Eye (tissue), 1 donor: ENCODE measurements at regions not wholly inside any gene's neighbourhood (a gene's known extent, or its start where the extent isn't known, plus 50 kb on each side); places are given as distances from the start of the nearest gene placed in this dataset.

Source experiments
- DNase-seq: peaks from one replicate; pipeline ENCODE4 v3.0.0-alpha.2; 2015

GRCh38 chr1:30064547-30064946 is 658.8 kb downstream of the MATN1 start:
- no peak for DNase-seq

- DNase-seq, result no peak
These were observed 659.6 kb downstream of the MATN1 start for GRCh38 chr1:30063621-30064280.

GRCh38 chr1:30061292-30062220 is 661.8 kb downstream of the MATN1 start:
- DNase-seq, result no peak

- no peak for DNase-seq
These were observed 662.6 kb downstream of the MATN1 start for GRCh38 chr1:30060738-30061137.

- peak; percentile 10 for DNase-seq
These were observed 664.4 kb downstream of the MATN1 start for GRCh38 chr1:30058970-30059369.

- DNase-seq, result no peak
These were observed 669.3 kb downstream of the MATN1 start for GRCh38 chr1:30054126-30054525.

- no peak for DNase-seq
These were observed 671.2 kb downstream of the MATN1 start for GRCh38 chr1:30052178-30052577.

- DNase-seq, result no peak
These were observed 671.6 kb downstream of the MATN1 start for GRCh38 chr1:30051777-30052176.

- no peak for DNase-seq
These were observed 673.6 kb downstream of the MATN1 start for GRCh38 chr1:30049748-30050296.

- no peak for DNase-seq
These were observed 674.5 kb downstream of the MATN1 start for GRCh38 chr1:30048905-30049304.

GRCh38 chr1:30047576-30047975 is 675.8 kb downstream of the MATN1 start:
- DNase-seq, result no peak

- no peak for DNase-seq
These were observed 676.6 kb downstream of the MATN1 start for GRCh38 chr1:30046751-30047150.

GRCh38 chr1:30045304-30046090 is 677.9 kb downstream of the MATN1 start:
- no peak for DNase-seq

GRCh38 chr1:30044656-30045144 is 678.7 kb downstream of the MATN1 start:
- DNase-seq, result no peak

- no peak for DNase-seq
These were observed 679.5 kb downstream of the MATN1 start for GRCh38 chr1:30043731-30044408.

GRCh38 chr1:30043256-30043655 is 680.1 kb downstream of the MATN1 start:
- DNase-seq, result no peak

- DNase-seq, result no peak
These were observed 680.8 kb downstream of the MATN1 start for GRCh38 chr1:30042438-30043147.

GRCh38 chr1:30041741-30042437 is 681.5 kb downstream of the MATN1 start:
- no peak for DNase-seq

- no peak for DNase-seq
These were observed 683.0 kb downstream of the MATN1 start for GRCh38 chr1:30040081-30041019.
